A172 (cell line): ENCODE measurements at regions not wholly inside any gene's neighbourhood (a gene's known extent, or its start where the extent isn't known, plus 50 kb on each side); places are given as distances from the start of the nearest gene placed in this dataset.

Source experiments
- DNase-seq: peaks from one replicate; pipeline ENCODE4 v3.0.0-alpha.2; 2015; ENCODE audit warnings: low spot score

DNA sequence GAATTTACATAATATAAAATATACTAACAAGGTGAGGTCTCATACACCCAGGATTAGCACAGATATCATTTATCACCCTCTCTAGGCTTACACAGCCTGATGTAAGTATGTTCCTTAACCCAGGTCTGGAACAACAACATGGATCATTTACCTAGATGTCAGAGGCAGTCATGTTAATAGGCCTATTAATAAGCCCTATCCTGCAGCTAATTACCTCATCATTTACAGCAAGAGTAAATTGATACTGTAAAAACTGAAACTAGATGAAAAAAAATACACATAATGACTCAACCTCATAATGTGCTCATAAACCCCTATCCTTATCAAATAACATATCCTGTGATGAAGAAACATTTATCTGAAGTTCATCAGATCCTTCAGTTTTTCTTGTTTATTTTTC, 334.3 kb upstream of the MANEA start:
- no peak for DNase-seq

DNA sequence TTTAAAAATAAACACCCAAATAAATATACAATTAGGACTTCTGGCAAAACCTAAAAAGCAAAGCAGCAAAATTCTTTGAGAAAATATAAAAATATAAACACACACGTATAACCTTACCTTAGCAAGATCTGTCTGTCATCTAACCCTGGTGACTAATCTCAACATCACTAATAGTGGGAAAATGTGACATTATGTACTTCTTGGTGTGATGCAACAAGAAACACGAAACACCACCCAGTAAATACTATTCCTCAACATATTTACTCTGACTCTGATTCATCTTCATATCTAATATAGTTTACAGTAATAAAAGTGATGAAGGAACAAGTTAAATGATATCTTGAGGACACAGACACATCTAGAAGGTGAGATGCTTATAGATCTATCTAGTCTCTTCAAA, 332.6 kb upstream of the MANEA start:
- no peak for DNase-seq

DNA sequence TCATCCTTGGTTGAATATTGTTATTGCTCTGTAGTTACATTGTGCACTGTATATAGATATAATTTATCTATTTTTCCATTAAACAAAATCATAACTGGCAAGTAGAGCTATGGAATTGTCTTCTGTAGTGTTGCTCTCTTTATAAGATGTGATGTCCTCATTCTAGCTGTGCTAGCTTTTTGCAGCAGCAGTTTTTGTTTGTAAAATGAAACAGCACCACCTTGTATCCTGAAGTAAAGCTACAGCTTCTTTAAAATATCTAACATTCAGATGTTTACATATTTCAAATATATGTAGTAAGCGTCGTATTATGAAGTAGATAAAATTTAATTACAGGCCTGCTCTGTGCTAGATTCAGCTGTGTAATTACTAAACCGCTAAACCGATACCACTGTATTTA, 328.8 kb upstream of the MANEA start:
- DNase-seq, result no peak

DNA sequence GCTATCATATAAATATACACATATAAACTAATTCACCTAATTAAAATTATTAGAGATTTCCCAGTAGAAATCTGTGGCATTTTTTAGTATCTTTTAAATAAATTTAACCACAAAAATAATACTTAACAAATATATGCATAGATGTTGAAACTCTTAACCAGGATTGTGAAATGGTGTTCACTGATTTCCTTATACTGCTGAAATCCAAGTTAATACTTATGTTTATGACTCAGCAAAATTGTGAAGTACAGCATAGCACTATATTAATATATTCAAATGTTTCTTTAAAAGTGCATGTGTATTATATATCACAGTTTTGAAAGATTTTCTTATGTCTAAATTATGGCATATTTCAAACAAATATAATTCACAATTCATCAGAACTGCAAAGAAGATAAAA, 328.2 kb upstream of the MANEA start:
- DNase-seq, result peak; percentile 2

- no peak for DNase-seq
Observed at GRCh38 chr6:95249661-95250060, 327.7 kb upstream of the MANEA start.

DNA sequence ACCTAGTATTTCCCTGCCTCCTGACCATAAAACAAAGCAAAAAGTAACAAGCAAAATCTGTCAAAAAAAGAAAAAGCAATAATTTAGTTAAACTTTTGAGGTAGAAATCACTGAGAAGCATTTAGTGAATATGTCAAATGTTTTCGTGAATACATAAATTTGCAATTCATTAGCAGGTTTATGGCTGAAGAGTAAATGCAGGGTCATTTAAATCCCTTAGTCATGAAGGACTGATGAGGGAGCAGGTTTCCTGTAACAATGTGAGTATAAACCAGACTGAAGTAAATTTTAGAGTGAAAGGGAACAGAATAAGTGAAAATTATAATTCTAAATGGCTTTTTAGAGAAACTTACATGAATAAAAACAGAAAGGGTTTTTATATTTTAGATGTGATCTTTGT, 313.5 kb upstream of the MANEA start:
- DNase-seq, result no peak

- peak; percentile 35 for DNase-seq
Observed at GRCh38 chr6:95266537-95267258, 310.6 kb upstream of the MANEA start.

- no peak for DNase-seq
Observed at GRCh38 chr6:95274686-95275235, 302.6 kb upstream of the MANEA start.

DNA sequence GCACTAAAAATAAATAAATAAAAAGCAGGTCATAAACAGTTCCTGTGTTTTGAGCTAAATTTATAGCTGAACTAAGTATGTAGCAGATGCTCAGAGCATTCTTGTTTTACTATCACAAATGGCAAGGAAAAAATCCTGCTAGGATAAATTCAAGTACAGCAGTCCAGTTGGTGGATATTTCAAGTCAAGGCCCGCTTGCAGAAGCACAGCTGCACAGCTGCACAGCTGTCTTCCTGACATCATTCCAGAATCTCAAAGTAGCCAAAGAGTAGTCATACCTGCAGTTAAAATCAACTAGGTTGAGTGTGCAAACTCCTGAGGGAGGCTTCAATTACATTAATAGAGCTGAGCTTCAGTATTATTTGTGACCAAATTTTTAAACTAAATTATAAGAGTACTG, 297.7 kb upstream of the MANEA start:
- DNase-seq, result no peak

- no peak for DNase-seq
Observed at GRCh38 chr6:95280686-95281273, 296.6 kb upstream of the MANEA start.

GRCh38 chr6:95285881-95286280, 291.5 kb upstream of the MANEA start:
- no peak for DNase-seq

DNA sequence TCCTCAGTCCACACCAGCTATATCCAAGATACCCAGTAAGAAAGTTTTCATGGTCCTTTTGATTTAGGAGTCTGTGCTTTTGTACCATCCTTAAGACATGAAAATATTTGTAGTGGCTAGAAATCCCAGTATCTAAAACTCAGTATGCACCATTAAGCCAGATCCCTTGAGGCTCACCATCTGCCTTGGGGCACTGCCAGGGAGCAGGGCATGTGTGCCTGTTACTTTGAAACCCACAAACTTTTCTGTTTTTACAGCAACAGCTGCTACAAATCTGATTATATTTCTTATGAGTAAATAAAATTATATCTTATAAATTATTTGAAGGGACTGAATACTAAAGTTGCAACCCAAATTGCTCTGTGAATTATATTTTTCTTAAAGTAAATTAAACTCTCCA, 290.5 kb upstream of the MANEA start:
- no peak for DNase-seq

DNA sequence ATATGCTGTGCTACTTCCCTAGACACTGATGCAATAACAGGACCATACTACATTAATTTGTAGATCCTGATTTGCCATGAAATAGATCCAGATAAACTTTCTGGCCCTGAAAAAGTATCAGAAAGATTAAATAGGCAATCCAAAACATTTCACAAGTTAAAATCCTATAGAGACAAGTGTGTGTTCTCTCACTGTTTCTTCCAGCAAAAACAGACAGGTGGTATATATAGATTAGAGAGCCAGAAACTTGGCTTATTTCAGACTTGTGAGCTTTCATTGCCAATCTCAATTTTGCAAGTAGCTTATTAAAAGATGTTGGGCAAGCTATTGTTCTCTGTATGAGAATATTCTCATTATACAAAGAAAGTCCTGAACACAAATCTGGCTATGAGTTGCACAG, 289.1 kb upstream of the MANEA start:
- DNase-seq, result no peak

- no peak for DNase-seq
Observed at GRCh38 chr6:95292011-95292410, 285.3 kb upstream of the MANEA start.

- no peak for DNase-seq
Observed at GRCh38 chr6:95293257-95293656, 284.1 kb upstream of the MANEA start.

- no peak for DNase-seq
Observed at GRCh38 chr6:95294043-95294442, 283.3 kb upstream of the MANEA start.

DNA sequence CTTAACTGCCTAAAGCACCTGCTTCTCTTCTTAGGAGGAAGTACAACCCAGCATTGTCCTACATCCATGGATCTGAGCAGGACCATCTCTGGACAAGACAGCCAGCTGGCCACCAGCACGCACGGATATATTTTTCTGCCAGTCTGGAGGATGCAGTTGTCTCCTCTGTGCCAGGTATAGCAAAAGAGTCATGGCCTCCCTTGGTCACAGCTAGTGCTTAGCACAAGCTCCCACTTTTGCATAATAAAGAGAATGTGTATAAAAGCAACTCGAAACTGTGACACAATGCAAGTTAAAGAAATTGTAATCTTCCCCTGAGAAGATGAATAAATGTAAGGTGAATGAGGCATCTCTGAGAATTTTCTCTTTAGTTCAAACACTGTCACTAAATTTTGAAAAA, 267.8 kb upstream of the MANEA start:
- DNase-seq, result no peak

DNA sequence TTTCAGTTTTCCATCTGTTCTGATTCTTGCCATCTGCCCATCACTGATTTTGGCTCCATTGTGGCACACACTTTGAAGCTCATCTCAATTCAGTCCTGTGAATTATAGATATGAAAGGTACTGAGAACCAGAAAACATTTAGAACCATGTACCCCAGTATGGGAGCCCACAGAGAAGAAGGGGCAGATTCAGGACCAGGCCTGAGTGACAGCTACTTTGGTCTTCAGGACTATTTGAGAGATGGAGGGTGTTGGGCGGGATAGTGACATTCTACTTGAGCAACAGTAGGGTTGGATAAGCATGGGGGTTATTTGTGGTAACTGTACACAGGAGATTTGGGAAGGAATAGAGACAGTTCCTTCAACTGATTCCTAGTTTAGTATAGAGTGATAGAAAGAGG, 259.2 kb upstream of the MANEA start:
- no peak for DNase-seq

- DNase-seq, result peak; percentile 25
Observed at GRCh38 chr6:95321126-95321525, 256.2 kb upstream of the MANEA start.

GRCh38 chr6:95325916-95326315, 251.4 kb upstream of the MANEA start:
- peak; percentile 46 for DNase-seq

DNA sequence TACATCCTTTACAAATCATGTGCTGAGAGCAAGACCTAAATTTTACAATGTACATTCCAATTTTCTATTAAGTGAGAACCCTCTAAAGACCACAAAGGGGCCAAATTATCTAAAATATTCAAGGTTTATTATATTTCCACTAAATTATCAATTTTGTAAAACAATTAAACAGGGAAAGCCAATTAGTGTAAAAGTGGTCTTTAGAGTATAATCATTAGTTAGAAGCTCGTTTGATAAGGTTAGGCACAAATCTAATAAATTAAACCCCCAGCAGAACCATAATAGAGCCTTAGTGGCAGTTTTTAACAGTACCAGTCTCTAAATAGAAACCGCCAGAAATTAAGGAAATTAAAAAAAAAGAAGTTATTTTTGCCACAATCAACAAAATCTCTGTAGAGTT, 249.1 kb upstream of the MANEA start:
- no peak for DNase-seq

GRCh38 chr6:95352064-95352795, 225.1 kb upstream of the MANEA start:
- DNase-seq, result no peak

GRCh38 chr6:95354551-95354950, 222.8 kb upstream of the MANEA start:
- DNase-seq, result no peak
